D721Med (cell line): ENCODE measurements at regions not wholly inside any gene's neighbourhood (a gene's known extent, or its start where the extent isn't known, plus 50 kb on each side); places are given as distances from the start of the nearest gene placed in this dataset.

Experiments
- DNase-seq: peaks from one replicate; pipeline ENCODE4 v3.0.0; 2011; ENCODE audit warnings: low spot score; ENCODE audit not compliant: insufficient read length
- FAIRE-seq: peaks from 2 replicates; lab custom pipeline; 2011; peaks lifted over from hg19 to GRCh38; lab: Jason Lieb, UNC
- TF ChIP-seq, protein P1 (sequence below): IDR thresholded peaks from 2 replicates; pipeline ENCODE4 v1.5.1; 2012; ENCODE audit warnings: mild to moderate bottlenecking, control low read depth; ENCODE audit not compliant: insufficient read depth; ENCODE audit errors: missing control alignments

DNA sequence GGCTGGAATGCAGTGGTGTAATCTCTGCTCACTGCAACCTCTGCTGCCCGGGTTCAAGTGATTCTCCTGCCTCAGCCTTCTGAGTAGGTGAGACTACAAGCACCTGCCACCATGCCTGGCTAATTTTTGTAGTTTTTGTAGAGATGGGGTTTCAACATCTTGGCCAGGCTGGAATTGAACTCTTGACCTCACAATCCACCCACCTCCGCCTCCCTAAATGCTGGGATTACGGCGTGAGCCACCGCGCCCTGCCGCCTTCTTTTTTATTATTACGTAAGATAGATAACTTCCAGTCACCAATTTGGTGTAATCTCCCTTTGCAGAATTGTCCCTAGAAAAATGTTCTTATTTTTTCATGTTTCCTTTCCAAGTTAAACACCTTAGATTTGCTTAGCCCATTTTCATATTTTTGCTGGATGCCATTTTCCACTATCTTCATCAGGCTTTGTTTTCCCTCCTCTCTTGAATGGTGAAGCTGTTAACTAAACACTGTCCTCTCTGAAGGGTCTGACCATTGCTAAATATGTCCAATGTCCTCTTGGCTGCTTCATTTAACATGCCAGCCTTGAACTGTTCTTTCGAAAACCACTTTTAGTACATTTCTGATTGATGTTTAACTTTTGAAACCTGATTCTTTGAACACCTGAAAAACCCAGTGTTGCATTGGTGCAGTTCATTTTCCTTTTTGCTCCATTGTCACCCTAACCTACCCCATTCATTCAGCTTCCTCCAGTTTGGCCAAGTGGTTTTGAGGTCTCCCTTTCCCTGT, 135.1 kb upstream of the PIK3R1 start:
- DNase-seq (no peak), FAIRE-seq (no peak)
- TF ChIP-seq, protein P1, sequence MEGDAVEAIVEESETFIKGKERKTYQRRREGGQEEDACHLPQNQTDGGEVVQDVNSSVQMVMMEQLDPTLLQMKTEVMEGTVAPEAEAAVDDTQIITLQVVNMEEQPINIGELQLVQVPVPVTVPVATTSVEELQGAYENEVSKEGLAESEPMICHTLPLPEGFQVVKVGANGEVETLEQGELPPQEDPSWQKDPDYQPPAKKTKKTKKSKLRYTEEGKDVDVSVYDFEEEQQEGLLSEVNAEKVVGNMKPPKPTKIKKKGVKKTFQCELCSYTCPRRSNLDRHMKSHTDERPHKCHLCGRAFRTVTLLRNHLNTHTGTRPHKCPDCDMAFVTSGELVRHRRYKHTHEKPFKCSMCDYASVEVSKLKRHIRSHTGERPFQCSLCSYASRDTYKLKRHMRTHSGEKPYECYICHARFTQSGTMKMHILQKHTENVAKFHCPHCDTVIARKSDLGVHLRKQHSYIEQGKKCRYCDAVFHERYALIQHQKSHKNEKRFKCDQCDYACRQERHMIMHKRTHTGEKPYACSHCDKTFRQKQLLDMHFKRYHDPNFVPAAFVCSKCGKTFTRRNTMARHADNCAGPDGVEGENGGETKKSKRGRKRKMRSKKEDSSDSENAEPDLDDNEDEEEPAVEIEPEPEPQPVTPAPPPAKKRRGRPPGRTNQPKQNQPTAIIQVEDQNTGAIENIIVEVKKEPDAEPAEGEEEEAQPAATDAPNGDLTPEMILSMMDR, result no peak

DNA sequence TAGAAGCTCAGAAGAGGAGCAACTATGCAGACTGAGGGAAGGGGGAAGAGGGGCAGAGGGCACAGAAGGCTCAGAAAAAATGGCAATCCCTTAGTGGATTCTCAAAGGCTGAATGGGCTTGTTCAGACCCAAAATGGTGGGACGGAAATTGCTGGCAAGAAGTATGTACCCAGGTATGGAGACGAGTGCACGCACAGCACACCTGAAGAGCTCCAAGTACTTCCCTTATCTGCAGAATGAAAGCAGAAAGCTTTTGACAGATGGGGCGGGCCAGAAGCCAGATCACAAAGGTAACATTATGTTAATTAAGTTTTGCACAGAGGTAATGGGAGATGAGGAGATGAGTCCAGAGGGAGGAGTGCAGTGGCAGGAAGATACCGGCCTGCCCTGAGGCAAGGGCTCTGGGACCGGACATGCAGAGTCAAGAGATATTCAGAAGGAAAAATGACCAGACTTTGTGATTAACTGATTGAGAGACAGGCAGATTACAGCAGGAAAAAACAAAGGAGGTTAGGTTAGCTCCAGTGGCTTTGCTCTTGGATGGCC, 138.1 kb upstream of the PIK3R1 start:
- TF ChIP-seq, protein P1, result no peak

DNA sequence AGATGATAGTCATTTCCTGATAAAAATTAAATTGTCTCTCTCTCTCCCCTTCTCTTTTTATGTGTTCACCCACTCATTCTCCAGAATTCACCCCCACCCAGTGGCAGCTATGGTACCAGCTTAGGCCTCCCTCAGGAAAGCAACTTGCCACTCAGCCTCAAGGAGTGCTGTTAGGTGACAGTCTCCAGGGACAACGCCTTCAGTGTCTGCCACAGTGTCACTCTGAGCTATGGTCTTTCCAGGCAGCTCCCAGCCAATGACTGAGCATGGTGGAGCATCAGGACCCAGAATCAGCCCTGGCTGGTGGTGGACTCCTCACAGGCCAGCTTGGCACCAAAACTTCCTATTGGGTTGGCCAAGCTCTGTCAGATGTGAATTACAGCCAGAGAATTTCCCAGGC, 140.9 kb upstream of the PIK3R1 start:
- DNase-seq (no peak), FAIRE-seq (no peak)
- TF ChIP-seq, protein P1, result no peak

More for the DNA sequence above, 138.1 kb upstream of the PIK3R1 start:
- DNase-seq (no peak), FAIRE-seq (no peak)

DNA sequence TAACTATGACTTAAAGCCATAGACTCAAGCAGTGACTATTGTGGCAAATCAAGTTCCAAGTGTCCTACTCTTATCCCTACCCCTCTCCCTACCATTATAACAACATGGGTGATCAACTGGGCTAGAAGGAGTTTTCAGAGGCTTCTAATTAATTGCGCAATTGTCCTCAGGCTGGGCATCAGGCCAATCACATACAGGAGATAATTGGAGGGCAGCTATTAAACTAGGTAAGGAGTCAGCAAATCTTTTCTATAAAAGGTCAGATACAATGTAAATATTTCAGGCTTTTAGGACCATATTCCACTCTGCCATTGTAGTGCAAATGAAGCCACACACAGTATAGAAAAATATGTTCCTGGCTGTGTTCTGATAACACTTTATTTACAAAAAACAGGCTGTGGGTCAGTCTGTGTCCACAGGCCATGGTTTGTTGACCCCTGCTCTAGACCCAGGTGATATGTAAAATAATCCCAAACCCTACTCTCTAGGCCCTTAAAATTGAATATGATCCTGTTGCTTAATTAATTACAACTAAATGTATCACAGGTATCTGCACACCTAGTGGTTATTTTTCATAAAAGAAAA, 141.4 kb upstream of the PIK3R1 start:
- FAIRE-seq, result no peak
- DNase-seq, result no peak
- TF ChIP-seq, protein P1, result no peak

DNA sequence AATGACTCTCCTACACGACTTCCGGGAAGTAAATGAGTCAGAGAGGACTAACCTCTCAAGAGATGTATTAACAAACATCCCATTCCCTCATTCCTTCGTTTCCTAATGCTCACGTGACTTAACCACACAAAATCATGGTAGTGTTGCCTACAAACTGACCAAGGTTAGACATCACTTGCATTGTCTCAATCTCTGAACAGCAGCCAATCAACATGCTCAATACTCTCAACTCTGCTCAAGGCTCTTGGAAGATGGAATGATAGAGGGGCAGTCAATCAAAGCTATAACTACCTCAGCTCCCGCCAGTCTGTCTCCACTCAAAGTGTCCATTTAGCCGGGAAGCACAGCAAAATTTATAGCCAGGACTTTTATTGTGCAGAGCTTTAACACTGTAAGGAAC, 143.8 kb upstream of the PIK3R1 start:
- no peak for DNase-seq
- TF ChIP-seq, protein P1, result no peak
- no peak for FAIRE-seq

DNA sequence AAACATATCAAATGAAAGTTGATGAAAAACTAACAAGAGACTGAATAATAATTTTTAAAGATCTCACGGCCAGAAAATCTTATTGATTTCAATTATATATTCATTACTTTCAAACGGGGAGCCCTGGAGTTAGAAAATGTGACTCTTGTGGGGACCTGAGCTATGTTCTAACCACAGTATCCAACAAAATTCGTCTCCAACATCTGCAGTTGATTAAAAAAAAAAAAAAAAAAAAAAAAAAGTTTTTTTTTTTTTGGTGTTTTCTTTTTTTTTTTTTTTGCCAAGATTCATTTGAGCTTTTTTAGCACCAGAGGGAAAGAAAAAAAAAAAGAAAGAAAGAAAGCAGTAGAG, 144.3 kb upstream of the PIK3R1 start:
- FAIRE-seq (no peak), DNase-seq (no peak)
- TF ChIP-seq, protein P1, result no peak

DNA sequence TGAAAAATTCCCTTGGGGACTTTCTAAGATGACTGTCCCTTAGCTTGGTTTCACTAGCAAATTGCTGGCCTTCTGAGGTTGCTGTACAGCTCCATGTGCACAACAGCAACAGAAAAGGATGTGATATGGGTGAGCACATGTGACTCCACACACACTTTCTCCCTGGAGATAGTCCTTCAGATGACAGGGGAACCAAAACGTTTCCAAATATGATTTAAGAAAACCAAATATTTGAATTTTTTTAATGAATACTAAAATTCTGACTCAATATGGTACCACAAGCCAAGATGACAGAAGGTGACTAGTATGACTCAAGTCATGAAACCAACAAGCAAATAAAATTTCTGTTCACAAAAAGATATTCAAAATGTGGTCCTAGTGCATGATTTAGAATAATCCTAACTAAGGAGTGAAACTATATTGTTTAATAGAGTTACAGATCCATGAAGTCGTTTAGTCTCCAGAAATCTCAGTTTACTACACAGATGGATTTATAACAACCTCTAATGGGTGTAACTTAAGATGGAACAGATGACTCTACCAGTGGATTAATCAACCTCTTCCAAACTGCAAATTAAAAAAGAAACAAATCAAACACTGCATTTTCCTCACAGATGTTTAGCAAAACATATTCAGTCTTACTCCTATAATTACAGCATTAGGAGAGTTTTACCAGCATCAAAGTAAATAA, 144.8 kb upstream of the PIK3R1 start:
- no peak for DNase-seq
- TF ChIP-seq, protein P1, result no peak
- no peak for FAIRE-seq
